Right ventricle myocardium superior (tissue), 1 donor: ENCODE measurements at regions not wholly inside any gene's neighbourhood (a gene's known extent, or its start where the extent isn't known, plus 50 kb on each side); places are given as distances from the start of the nearest gene placed in this dataset.
"Not testable (repeated sequence)": the region's sequence is repeated elsewhere in the genome, so short reads cannot be mapped to it uniquely, and the experiment has no call there.

Source experiments
- ATAC-seq: fragments of 200-7000 bp; cut with Tn5 transposase; one replicate; pipeline ENCODE4 v1.9.1; 2020; ENCODE audit warnings: mild to moderate bottlenecking; ENCODE audit not compliant: poor library complexity
- DNase-seq: peaks from one replicate; pipeline ENCODE4 v3.0.0-alpha.2; 2020
- intact Hi-C: fragments of 100-400 bp; cut with DNase I; formaldehyde crosslinking; loops from one replicate; pipeline ENCODE4 v1.11.2; 2022
- donor health status: DM: no; HTN: yes; CAD: no; lungs with severe emphysema.

DNA sequence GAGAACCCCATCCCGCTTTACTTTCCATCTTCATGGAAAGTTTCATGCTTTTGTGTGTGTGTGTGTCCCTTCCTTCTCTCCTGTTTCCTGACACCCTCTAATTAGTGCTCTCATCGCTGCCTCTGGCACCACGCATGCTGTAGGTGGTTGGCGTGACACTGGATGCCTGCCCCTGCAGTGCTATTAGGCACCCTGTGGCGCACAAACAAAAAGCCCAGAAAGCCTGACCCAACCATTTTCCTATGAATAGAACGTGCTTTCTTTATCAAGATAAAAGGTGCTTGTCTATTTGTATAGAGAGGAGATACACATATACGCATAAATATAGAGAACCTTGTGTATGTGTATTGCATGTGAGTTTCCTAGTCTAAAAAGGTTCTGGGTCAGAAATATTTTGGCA is 120.8 kb upstream of the CDCA7L start:
- ATAC-seq = no peak
- intact Hi-C loops = no loop called here
- no peak for DNase-seq

DNA sequence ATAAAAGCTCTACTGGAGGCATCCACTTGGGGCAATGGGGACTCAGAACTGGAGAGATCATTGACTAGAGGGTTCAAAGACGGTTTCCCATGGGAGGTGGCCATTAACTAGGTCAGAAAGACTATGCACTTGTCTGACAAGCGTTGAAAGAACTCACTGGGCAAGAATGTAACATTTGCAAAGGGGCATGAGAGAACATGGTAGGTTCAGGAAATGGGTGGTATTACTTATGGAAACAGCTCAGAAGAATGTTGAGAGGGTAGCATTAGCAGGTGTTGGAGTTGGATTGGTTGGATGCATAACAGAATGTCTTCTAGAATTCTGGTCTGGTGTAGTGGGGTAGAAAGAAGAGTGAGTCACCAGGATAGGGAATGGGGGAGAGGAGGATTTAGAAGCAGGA is 119.1 kb upstream of the CDCA7L start:
- no peak for ATAC-seq
- no peak for DNase-seq
- intact Hi-C loops = no loop called here

DNA sequence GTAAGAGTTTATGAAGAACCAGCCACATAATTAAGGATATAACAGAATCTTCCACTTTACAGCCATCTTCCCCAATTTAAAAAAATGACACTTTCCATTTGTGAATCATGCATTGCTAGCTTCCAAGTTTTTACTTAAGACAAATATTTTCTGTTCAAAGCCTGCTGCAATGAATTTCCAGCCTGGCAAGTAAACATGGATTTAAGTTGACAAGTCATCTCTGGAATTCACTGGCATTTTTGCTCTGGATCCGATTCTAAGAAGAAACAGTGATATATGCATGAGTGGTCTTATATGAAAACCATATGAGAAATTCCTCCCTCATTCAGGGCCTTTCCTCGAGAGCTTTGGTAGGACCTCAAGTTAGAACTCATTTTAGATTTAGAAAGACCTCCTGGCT is 116.1 kb upstream of the CDCA7L start:
- intact Hi-C loops = no loop called here
- DNase-seq (no peak), ATAC-seq (no peak)

DNA sequence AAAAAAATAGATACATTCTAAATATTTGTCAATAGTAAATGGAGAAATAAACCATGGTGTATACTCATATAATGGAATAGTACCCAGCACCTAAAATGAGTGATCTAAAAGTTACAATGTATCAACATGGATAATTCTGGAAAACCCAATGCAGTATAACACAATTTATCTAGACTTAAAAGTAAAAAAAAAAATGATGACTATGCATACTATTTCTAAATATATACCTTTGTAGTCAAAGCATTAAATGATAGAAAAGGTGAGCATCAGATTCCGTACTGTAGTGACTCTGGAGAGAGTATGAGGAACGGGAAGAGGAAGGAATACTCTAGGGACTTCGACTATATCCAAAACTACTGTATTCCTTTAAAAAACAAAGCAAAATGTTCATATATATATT is 115.2 kb upstream of the CDCA7L start:
- ATAC-seq (no peak), DNase-seq (no peak)

DNA sequence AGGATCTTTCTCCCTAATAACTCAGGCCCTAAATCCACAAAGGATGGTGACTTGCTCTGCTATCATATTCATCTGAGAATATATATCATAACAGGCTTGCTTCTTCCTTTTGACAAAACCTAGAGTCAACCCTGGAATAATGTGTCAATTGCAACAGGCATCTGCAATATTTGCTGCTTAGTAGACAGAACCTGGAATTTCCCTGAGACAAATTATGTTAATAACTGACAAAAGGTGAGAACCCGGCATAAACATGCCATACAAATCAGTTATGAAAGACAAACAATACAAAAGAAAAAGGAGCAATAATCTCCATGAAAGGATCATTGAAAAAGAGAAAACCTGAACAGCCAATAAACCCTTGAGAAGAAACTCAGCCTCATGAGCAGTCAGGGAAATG is 114.5 kb upstream of the CDCA7L start:
- intact Hi-C loops = no loop called here
- ATAC-seq = no peak

More for the DNA sequence above, 115.2 kb upstream of the CDCA7L start:
- intact Hi-C loops = no loop called here

DNA sequence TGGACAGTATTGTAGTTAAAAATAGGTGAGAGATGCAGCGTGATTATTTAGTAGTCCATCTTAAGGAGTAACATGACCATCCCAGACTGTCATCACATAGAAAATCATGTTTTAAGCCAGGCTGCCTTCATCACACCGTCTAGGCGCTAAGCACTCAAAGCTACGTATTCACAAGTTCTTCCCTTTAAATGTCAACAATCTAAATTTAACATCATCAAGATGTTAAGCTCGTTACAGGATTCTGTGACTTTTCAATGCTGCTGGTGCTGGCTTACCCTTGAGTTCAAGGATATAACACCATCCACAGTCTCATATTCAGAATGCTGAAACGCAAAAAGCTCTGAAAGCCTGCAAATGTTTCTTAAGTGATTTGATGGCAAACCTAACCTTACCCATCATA is 109.5 kb upstream of the CDCA7L start:
- intact Hi-C loops = no loop called here
- no peak for DNase-seq
- ATAC-seq = no peak

More for the DNA sequence above, 114.5 kb upstream of the CDCA7L start:
- no peak for DNase-seq

DNA sequence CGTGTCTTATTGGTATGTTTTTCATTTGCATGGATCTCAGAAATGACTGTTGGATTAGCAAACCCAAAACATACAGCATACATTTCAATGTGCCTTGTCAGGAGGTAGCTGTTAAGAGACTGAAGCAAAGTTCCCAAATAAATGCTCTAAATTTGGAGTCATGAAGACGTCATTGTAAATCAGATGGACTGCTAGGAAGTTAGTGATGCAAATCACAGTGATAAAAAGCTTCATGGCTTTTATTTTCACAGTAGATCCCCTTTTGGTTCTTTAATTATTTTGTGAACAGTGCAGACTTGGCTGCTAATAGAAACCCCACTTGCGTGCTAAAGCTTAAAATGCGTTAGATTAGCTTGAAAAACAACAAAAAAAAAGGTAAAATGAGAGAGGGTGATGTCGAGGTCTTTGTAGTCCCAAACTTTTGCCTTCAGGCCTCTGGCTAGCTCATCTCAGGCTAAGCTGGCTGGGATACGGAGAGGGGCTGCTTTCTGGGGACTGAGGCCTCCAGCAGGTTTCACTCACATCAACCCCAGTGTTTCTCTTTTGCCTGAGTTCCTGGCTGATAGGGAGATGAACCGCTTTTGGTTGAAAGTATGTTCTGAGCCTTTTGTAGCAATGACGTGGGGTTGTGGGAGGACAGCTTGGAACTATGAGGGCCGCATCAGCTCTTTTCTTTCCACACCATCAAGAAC is 107.1 kb upstream of the CDCA7L start:
- ATAC-seq = no peak
- intact Hi-C loops = no loop called here
- no peak for DNase-seq

DNA sequence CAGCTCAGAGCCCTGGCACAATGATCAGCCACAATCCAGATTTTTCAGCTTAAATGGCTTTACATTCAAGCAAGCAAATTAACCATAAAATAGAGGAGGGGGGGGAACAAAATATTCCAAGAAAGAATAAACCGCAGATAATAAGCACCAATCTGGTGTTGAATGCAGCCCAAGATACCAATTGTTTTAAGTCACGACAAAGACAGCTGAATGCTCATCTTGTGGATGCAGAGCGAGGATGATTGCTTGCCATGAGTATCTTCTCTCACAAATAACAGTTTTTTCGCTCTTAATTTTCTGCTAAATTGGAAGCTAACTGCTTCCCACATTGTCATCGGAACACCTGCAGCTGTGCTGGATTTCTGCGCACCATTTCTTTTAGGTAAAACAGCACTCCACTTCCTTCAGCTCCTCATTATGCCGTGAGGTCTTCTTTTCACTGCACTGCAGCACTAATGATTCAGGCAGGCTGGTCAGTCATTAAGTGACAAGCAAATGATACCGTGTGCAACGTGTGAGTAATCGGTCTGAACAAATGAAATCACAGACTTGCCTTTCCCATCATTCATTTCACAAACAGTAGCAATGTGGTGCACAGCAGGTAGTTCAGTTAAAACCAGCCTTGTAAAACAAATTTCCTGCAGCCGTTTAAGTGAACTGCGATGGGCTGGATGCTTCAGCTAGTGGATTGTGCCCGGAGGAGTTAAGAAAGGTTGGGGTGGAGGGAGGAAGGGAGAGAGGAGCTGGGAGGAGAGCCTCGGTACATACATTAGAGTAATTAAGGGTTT is 106.4 kb upstream of the CDCA7L start:
- intact Hi-C loops = no loop called here
- DNase-seq = no peak
- no peak for ATAC-seq

DNA sequence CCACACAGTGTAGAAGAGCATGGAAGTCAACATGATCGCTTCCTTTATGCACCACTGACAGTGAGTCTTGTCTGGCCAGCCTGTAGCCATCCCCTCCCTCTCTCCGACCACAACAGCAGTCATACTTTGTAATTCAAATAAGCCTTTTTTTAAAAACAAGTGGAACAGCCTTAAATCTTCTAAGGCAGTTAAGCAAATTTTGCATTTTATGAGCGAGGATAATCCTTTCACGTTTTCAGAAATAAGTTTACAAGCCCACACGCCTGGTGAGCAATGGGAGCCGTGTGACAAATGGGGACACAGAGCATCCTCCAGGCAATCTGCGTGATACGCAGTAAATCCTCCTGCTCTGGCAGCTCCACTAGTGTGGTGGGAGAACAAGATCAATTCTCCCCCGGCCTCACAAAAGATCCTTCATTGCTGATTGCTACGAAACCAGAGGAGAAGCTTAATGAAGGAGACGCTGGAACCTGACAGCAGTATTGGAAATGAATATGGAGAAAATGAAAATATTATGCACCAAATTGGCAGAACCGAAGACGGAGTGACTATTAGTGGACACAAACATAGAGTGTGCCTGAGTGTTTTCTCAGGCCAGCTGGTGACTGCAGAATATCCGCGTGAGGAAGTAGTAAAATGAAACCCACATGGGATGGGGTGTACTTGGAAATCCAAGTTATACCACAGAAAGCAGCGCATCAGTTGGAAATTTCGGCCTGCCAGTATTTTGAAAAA is 104.2 kb upstream of the CDCA7L start:
- intact Hi-C loops = no loop called here
- ATAC-seq (no peak), DNase-seq (no peak)

DNA sequence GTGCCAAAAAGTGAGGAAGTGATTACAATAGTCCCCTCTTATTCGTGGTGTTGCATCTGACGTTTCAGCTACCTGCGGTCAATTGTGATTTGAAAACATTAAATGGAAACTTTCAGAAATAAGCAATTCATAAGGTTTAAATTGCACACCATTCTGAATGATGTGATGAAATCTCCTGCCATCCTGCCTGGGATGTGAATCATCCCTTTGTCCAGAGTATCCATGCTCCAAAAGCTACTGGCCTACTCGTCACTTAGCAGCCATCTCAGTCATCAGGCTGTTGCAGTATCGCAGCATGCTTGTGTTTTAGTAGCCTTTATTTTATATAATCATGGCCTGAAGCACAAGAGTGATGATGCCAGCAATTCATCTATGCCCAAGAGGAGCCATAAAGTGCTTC is 97.7 kb upstream of the CDCA7L start:
- ATAC-seq = no peak
- intact Hi-C loops = no loop called here
- DNase-seq = no peak

DNA sequence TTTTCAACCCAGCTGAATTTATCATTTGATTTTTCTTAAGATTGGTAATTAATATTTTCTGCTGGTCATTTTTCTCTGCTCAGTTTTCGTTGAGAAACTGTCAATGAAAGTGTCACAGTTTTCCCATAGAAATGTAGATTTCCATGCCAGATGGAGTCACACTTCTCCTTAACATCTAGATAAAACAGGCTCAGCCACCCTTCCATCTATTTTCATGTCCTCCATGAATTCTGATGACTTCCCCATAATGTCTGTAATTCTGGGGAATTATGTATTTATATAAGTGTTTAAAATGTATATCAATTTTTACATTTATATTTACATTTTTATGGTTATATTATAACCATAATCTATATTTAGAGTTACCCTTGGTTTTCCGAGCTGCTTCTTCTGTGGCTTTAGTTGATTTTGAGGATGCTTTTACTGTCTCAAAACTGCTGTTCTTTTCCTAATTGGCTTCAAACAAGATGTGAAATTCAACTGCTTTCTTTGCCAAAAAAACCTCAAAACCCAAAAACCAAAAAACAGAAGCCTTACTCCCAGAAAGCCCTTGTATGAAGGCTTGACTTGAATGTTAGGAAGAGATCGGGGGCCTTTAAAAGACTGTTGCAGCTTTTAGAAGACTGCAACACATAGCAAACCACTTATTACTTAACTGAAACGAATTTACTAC is 95.4 kb upstream of the CDCA7L start:
- no peak for ATAC-seq
- DNase-seq = no peak
- intact Hi-C loops = no loop called here

DNA sequence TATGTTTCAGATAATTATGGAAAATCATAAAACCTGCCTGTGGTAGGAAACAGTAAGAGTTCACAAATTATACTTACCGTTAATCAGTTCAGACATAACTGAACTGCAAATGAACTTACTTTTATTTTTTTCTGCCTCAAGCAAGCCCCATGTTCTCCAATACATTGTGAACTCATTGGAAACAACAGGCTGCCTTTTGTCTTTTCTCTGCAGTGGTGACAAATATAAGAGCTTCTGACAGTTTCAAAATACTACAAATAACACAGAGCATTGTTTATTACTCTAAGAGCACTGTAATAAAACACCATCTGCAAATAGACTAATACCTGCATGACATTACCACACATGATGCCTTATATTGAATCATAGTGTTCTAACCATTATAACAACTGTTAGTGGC is 94.0 kb upstream of the CDCA7L start:
- ATAC-seq = no peak
- DNase-seq = no peak
- intact Hi-C loops = no loop called here

DNA sequence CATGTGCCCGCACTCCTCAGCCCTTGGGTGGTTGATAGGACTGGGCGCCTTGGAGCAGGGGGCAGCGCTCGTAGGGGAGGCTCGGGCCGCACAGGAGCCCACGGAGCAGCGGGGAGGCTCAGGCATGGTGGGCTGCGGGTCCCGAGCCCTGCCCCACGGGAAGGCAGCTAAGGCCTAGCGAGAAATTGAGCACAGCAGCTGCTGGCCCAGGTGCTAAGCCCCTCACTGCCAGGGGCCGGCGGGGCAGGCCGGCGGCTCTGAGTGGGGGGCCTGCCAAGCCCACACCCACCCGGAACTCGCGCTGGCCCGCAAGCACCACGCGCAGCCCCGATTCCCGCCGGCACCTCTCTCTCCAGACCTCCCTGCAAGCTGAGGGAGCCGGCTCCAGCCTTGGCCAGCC is 86.7 kb upstream of the CDCA7L start:
- DNase-seq, intact Hi-C loops, ATAC-seq: not testable (repeated sequence)

DNA sequence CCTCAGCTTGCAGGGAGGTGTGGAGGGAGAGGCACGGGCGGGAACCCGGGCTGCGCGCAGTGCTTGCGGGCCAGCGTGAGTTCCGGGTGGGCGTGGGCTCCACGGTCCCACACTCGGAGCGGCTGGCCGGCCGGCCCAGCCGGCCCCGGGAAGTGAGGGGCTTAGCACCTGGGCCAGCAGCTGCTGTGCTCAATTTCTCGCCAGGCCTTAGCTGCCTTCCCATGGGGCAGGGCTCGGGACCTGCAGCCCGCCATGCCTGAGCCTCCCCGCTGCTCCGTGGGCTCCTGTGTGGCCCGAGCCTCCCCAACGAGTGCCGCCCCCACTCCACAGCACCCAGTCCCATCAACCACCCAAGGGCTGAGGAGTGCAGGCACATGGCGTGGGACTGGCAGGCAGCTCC is 83.0 kb upstream of the CDCA7L start:
- ATAC-seq, DNase-seq, intact Hi-C loops: not testable (repeated sequence)

DNA sequence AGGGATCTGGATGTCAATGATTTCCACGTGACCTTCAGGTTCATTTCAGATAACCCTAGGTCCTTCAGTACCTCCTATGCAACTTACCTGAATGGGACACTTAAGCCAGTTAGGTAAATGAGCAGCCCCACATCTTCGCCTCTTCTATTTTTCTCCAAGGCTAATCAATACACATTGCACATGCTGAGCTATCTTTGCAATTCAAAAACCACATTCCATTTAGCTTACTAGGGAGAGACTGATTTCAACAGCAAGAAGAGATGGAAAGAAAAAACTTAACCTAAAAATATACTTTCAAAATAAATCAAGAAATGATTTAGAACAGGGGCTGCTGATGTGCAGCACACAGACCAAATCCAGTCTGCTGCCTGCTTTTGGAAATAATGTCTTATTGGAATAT is 81.8 kb upstream of the CDCA7L start:
- intact Hi-C loops = no loop called here
- no peak for ATAC-seq
- DNase-seq = no peak

DNA sequence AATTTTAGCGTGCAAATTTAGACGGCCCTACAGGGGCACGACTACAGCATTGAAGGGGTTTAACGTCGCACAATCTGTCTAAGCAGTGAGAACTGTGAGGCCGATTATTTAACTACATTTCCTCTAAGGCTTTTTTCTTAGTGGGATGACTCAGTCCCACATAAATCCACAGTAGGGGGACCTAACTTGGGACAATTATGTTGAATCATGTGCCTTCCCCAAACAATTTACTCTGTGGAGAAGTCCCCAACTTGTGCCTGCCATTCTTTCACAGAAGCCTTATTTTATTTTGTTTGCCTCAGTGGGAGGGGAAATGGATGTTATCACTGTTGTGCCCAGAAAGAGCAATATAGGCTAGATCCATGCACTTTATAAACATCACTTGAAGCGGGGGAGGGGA is 80.3 kb upstream of the CDCA7L start:
- no peak for DNase-seq
- intact Hi-C loops = no loop called here
- no peak for ATAC-seq

DNA sequence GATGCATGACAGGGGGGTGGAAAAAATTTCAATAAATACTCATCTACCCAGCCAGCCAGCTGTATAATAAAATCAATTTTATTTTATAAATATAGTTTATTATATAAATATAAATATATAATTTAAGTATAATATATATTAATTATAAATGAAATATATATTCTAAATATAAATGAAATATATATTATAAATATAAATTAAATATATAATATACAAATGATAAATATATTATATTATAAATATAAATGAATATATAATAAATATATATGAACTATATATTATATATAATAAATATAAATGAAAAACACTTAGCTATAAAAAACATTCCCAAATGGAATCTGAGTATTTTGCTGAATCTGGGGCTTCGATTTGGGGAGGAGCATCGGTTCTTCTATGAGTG is 79.4 kb upstream of the CDCA7L start:
- intact Hi-C loops = no loop called here
- no peak for ATAC-seq
- no peak for DNase-seq

DNA sequence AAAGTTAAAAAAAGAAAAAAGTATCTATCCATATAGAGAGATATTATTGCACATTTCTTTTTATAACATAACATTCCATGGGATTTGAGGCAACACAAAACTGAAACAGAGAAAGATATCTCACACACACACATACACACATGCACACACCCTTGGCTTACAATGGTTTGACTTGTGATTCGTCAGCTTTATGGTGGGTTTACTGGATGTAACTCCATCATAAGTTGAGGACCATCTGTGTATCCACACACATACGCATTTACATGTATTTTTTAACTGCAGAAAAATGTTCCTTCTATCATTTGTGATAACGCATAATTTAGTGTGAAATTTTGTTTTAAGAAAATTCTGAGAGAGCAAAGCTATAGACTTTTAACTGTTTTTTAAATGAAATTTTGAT is 74.2 kb upstream of the CDCA7L start:
- DNase-seq (no peak), ATAC-seq (no peak)
- intact Hi-C loops = no loop called here

DNA sequence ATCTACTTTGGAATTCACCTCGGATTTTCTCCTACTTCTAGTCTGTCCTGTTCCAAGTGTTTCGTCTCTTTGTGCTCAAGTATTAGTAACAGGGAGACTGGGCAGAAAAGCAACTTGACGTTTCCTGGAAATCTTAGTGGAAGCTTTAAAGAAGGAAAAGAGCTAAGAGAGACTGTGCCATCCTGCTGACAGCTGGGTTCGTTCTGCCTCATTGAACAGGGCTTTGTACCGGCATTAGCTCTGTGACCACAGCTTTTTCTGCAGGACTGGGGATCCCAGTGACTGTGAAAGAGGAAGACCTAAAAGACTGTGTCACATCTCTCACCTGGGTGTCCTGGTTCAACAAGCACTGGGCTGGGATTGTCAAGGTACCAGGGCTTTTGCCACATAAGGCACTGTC is 70.8 kb upstream of the CDCA7L start:
- intact Hi-C loops = no loop called here
- no peak for ATAC-seq
- DNase-seq = no peak
